ENCODE measurements at regions not wholly inside any gene's neighbourhood (a gene's known extent, or its start where the extent isn't known, plus 50 kb on each side); places are given as distances from the start of the nearest gene placed in this dataset.

DNA sequence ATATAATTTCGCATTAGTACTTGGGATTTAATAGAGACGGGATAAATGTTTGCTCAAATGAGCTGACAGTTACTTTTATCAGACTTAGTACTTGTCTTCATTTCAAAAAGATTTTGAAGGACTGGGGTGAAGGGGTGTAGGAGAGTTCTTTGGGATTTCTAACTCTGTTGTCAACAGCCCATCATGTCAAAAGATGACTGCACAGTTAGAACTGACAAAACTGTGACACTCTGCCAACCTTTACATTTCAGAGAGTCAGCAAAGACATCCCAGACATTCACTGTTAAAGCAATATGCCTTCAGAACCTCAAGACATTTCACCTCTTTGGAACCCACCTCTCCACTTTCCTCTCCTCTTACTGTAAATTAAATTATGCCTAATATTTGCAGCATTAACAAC is 285.4 kb upstream of the SPHKAP start:
- no peak overlapping the region for H3K4me3 ChIP-seq (ENCODE audit: low read depth, low read length)
- TF ChIP-seq, protein P1, sequence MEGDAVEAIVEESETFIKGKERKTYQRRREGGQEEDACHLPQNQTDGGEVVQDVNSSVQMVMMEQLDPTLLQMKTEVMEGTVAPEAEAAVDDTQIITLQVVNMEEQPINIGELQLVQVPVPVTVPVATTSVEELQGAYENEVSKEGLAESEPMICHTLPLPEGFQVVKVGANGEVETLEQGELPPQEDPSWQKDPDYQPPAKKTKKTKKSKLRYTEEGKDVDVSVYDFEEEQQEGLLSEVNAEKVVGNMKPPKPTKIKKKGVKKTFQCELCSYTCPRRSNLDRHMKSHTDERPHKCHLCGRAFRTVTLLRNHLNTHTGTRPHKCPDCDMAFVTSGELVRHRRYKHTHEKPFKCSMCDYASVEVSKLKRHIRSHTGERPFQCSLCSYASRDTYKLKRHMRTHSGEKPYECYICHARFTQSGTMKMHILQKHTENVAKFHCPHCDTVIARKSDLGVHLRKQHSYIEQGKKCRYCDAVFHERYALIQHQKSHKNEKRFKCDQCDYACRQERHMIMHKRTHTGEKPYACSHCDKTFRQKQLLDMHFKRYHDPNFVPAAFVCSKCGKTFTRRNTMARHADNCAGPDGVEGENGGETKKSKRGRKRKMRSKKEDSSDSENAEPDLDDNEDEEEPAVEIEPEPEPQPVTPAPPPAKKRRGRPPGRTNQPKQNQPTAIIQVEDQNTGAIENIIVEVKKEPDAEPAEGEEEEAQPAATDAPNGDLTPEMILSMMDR (IDR thresholded peaks at IDR 0.05; ENCODE audit: borderline replicate concordance, insufficient read depth, low read depth, low read length) = no peak

GRCh38 chr2:228465408-228465807 is 283.9 kb upstream of the SPHKAP start:
- no peak overlapping the region for H3K4me3 ChIP-seq (ENCODE audit: low read depth, low read length)
- TF ChIP-seq, protein P1 (IDR thresholded peaks at IDR 0.05; ENCODE audit: borderline replicate concordance, insufficient read depth, low read depth, low read length) = no peak

GRCh38 chr2:228458364-228458763 is 276.9 kb upstream of the SPHKAP start:
- TF ChIP-seq, protein P1 (IDR thresholded peaks at IDR 0.05; ENCODE audit: borderline replicate concordance, insufficient read depth, low read depth, low read length) = no peak
- no peak overlapping the region for H3K4me3 ChIP-seq (ENCODE audit: low read depth, low read length)

DNA sequence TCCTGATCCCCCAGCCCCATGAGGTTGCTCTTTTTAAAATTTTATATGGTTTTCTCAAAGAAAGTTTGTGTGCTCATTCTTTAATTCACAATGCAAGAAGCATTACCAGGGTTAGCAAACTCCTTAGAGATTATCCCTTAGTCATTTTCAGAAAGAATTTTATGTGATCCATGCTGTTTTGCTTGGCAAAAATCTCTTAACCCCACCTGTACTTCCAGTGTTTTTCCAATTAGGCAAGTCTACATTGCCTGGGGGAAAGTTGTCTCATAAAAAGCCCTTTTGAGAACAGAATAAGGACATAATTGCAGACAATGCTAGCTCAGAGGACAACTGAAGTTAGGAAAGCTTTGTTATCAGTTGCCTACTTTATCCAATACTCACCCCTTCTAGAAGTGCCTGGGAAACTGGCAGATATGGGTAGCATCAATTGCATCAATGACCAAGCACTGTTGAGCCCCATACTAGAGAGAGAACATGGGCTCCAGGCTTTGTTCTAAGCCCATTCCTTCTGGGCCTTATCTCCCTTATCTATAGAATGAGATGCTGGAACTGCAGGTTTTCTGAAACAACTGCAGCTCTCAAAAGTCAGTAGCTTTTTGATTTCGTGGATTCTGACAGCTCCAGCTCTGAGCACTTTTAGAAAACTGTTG is 265.9 kb upstream of the SPHKAP start:
- H3K4me3 ChIP-seq (ENCODE audit: low read depth, low read length) = no peak overlapping the region
- TF ChIP-seq, protein P1 (IDR thresholded peaks at IDR 0.05; ENCODE audit: borderline replicate concordance, insufficient read depth, low read depth, low read length) = no peak

DNA sequence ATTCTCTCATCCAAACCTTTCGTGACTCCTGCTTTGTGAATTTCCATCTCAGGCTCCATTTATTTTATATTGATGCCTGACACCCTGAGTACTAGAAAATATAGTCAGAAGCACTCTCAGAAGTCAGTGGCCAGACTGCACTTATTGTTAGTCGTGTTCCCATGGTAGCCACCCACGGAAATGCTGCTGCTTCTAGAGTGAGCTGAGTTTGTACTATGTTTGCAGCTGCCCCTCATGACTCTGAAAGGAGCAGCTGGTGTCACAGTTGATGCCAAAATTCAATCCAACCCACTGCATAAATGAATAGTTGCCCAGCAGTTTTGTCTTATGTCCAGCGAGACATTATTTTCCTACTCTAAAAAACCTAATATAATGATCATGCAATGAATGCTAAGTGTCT is 265.2 kb upstream of the SPHKAP start:
- TF ChIP-seq, protein P1 (IDR thresholded peaks at IDR 0.05; ENCODE audit: borderline replicate concordance, insufficient read depth, low read depth, low read length) = no peak
- H3K4me3 ChIP-seq (ENCODE audit: low read depth, low read length) = no peak overlapping the region

- TF ChIP-seq, protein P1 (IDR thresholded peaks at IDR 0.05; ENCODE audit: borderline replicate concordance, insufficient read depth, low read depth, low read length) = no peak
- no peak overlapping the region for H3K4me3 ChIP-seq (ENCODE audit: low read depth, low read length)
Measured at GRCh38 chr2:228444161-228444560, 262.7 kb upstream of the SPHKAP start.

GRCh38 chr2:228433721-228434120 is 252.2 kb upstream of the SPHKAP start:
- TF ChIP-seq, protein P1 (IDR thresholded peaks at IDR 0.05; ENCODE audit: borderline replicate concordance, insufficient read depth, low read depth, low read length) = no peak
- H3K4me3 ChIP-seq (ENCODE audit: low read depth, low read length) = no peak overlapping the region

Measured in GM12875 (cell line).